ENCODE measurements at regions not wholly inside any gene's neighbourhood (a gene's known extent, or its start where the extent isn't known, plus 50 kb on each side); places are given as distances from the start of the nearest gene placed in this dataset.

- no peak for TF ChIP-seq CTCF (IDR thresholded peaks at IDR 0.05)
- no peak for TF ChIP-seq POLR2A (IDR thresholded peaks at IDR 0.05)
These were observed 83.5 kb upstream of the ADGRL2 start for GRCh38 chr1:81717230-81717629.

Measured in breast epithelium (tissue), 3 donors.